A549 (cell line): ENCODE measurements at regions not wholly inside any gene's neighbourhood (a gene's known extent, or its start where the extent isn't known, plus 50 kb on each side); places are given as distances from the start of the nearest gene placed in this dataset.

ENCODE experiments used
- ATAC-seq, 2 experiments: fragments of 200-7000 bp in 1 of 2; fragments of >200 bp in 1 of 2; cut with Nextera tagmentation in 1 of 2; cut with Tn5 transposase in 1 of 2; 3 replicates each; pipeline versions ENCODE4 v1.8.0 to v1.9.1; 2018 to 2020; ENCODE audit warnings: mild to moderate bottlenecking in 1 of 2, moderate library complexity in 1 of 2
- CTCF ChIA-PET: fragments of 300-600 bp; sonication (Branson Sonifier 250); formaldehyde crosslinking; extraction: SDS; loops from one replicate; lab custom pipeline; 2021; ENCODE audit warnings: antibody characterized with exemption, inconsistent platforms; lab: Yijun Ruan, JAX
- POLR2A ChIA-PET: fragments of 350-600 bp; formaldehyde crosslinking; extraction: SDS; loops from one replicate; lab custom pipeline; 2021; ENCODE audit warnings: antibody characterized with exemption, inconsistent platforms; lab: Yijun Ruan, JAX
- DNase-seq, 2 experiments: peaks; one replicate each; pipeline versions ENCODE4 v3.0.0 to v3.0.0-alpha.2; 2011 to 2016; ENCODE audit warnings: low read depth in 1 of 2, low spot score in 1 of 2
- FAIRE-seq: peaks from 2 replicates; lab custom pipeline; 2011; peaks lifted over from hg19 to GRCh38; lab: Jason Lieb, UNC
- H3K27ac ChIP-seq, 2 experiments: fragments of >200 bp; sonication (Bioruptor Twin); formaldehyde crosslinking; 3 replicates each; pipeline ENCODE4 v1.5.1; 2016 to 2017
- H3K4me1 ChIP-seq: fragments of >200 bp; sonication (Bioruptor Twin); formaldehyde crosslinking; 3 replicates; pipeline ENCODE4 v1.6.1; 2016
- H3K4me2 ChIP-seq: fragments of >200 bp; sonication (Bioruptor Twin); formaldehyde crosslinking; 3 replicates; pipeline ENCODE4 v1.6.1; 2016
- H3K4me3 ChIP-seq: fragments of >200 bp; sonication (Bioruptor Twin); formaldehyde crosslinking; 3 replicates; pipeline ENCODE4 v1.5.1; 2016
- H3K9me3 ChIP-seq: fragments of >200 bp; sonication (Bioruptor Twin); formaldehyde crosslinking; 3 replicates; pipeline ENCODE4 v1.6.1; 2016
- CEBPB ChIP-seq, 2 experiments: fragments of >200 bp in 1 of 2; sonication (Bioruptor Twin) in 1 of 2; formaldehyde crosslinking in 1 of 2; IDR thresholded peaks; 2 replicates each; pipeline ENCODE4 v1.6.1; 2012 to 2016
- EHF ChIP-seq: fragments of 250-450 bp; sonication (Bioruptor Pico); IDR thresholded peaks from 2 replicates; pipeline ENCODE4 v1.5.0; 2020; ENCODE audit warnings: mild to moderate bottlenecking
- GATA3 ChIP-seq: IDR thresholded peaks from 2 replicates; pipeline ENCODE4 v1.6.1; 2012; ENCODE audit warnings: borderline replicate concordance
- HDAC2 ChIP-seq: fragments of 200-600 bp; sonication (generic); IDR thresholded peaks from 2 replicates; pipeline ENCODE4 v1.6.1; 2016
- HMGXB4 ChIP-seq: fragments of 250-450 bp; sonication (Bioruptor Pico); IDR thresholded peaks from 2 replicates; pipeline ENCODE4 v1.5.0; 2021; ENCODE audit warnings: mild to moderate bottlenecking, moderate library complexity, borderline replicate concordance
- KDM5A ChIP-seq: fragments of 200-600 bp; sonication (generic); IDR thresholded peaks from 2 replicates; pipeline ENCODE4 v1.6.1; 2016; ENCODE audit warnings: antibody characterized with exemption, mild to moderate bottlenecking
- MAZ ChIP-seq: fragments of 150-350 bp; IDR thresholded peaks from 2 replicates; pipeline ENCODE4 v1.6.1; 2014; ENCODE audit warnings: antibody characterized with exemption, low read depth, low read length, borderline replicate concordance
- NFE2L2 ChIP-seq: fragments of 150-350 bp; conservative IDR thresholded peaks from 2 replicates; pipeline ENCODE4 v1.6.1; 2014; ENCODE audit warnings: low read length
- NPAS2 ChIP-seq: fragments of 250-450 bp; sonication (Bioruptor Pico); IDR thresholded peaks from 2 replicates; pipeline ENCODE4 v1.8.0; 2022; ENCODE audit warnings: mild to moderate bottlenecking, moderate library complexity, borderline replicate concordance
- PHF8 ChIP-seq: fragments of 200-600 bp; sonication (generic); IDR thresholded peaks from 2 replicates; pipeline ENCODE4 v1.6.1; 2016; ENCODE audit warnings: low read depth, mild to moderate bottlenecking, antibody characterized with exemption, moderate library complexity, borderline replicate concordance
- RARB ChIP-seq: fragments of 250-450 bp; sonication (Bioruptor Pico); IDR thresholded peaks from 2 replicates; pipeline ENCODE4 v1.8.0; 2021; ENCODE audit warnings: mild to moderate bottlenecking, moderate library complexity
- SMC3 ChIP-seq: fragments of >200 bp; sonication (Bioruptor Twin); formaldehyde crosslinking; IDR thresholded peaks from 3 replicates; pipeline ENCODE4 v1.6.1; 2018; ENCODE audit warnings: inconsistent platforms
- TP53 ChIP-seq: fragments of 250-450 bp; sonication (Bioruptor Pico); IDR thresholded peaks from 2 replicates; pipeline ENCODE4 v1.5.0; 2021; ENCODE audit warnings: mild to moderate bottlenecking, moderate library complexity
- ZSCAN20 ChIP-seq: fragments of 250-450 bp; sonication (Bioruptor Pico); IDR thresholded peaks from 2 replicates; pipeline ENCODE4 v1.8.0; 2022; ENCODE audit warnings: mild to moderate bottlenecking, moderate library complexity
- WGBS: methylation state at CpG from one replicate; pipeline ENCODE4 v1.1.6; 2017; ENCODE audit errors: missing lambda C conversion rate; 5-methylcytosine and 5-hydroxymethylcytosine counted together
- TF ChIP-seq, protein P1 (sequence below): fragments of 200-600 bp; sonication (generic); IDR thresholded peaks from 2 replicates; pipeline ENCODE4 v1.6.1; 2016; ENCODE audit warnings: antibody characterized with exemption, mild to moderate bottlenecking, moderate library complexity
- TF ChIP-seq, protein P2 (sequence below): fragments of >200 bp; sonication (Bioruptor Twin); formaldehyde crosslinking; IDR thresholded peaks from 3 replicates; pipeline ENCODE4 v1.6.1; 2016
- TF ChIP-seq, protein P3 (sequence below): fragments of >200 bp; sonication (Bioruptor Twin); formaldehyde crosslinking; IDR thresholded peaks from 2 replicates; pipeline ENCODE4 v1.6.1; 2016
- TF ChIP-seq, protein P4 (sequence below): IDR thresholded peaks from 2 replicates; pipeline ENCODE4 v1.6.1; 2012; ENCODE audit warnings: low read depth, borderline replicate concordance

- POLR2A ChIA-PET = no interaction called here
Measured at GRCh38 chr16:6309271-6309670, 1023.4 kb upstream of the RBFOX1 start.

DNA sequence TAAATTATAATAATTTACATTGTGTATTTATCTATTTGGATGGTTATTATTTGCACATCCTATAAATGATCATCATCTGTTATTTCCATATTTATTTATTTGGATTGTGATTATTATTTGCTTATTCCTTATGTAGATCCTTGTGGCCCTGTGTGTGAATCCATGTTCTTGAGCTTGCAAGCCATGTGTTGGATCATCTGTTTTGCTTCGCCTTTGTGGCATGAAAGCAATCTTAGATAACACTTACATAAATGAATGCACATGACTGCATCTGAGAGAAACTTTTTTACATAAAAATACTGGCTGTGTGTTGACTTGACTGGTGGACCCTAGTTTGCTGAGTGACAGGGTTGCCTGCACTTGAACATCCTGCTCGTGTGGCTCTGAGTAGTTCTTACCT is 1024.5 kb upstream of the RBFOX1 start:
- FAIRE-seq = no peak
- CTCF ChIA-PET = no interaction called here

More at GRCh38 chr16:6309271-6309670, 1023.4 kb upstream of the RBFOX1 start:
- CTCF ChIA-PET = no interaction called here
- Histone ChIP-seq H3K27ac (no peak overlapping the region), H3K4me3 (no peak overlapping the region), H3K4me2 (no peak overlapping the region), H3K4me1 (no peaks in the 10 kb centered on the region), H3K9me3 (no peaks in the 10 kb centered on the region)
- ATAC-seq = no peak
- FAIRE-seq = no peak
- no peak for TF ChIP-seq CEBPB (IDR thresholded peaks at IDR 0.05)
- TF ChIP-seq PHF8 = no peak
- no peak for TF ChIP-seq KDM5A
- TF ChIP-seq RARB (CRISPR knock-in tag) = no peak
- TF ChIP-seq NFE2L2 = no peak
- TF ChIP-seq, protein P1, sequence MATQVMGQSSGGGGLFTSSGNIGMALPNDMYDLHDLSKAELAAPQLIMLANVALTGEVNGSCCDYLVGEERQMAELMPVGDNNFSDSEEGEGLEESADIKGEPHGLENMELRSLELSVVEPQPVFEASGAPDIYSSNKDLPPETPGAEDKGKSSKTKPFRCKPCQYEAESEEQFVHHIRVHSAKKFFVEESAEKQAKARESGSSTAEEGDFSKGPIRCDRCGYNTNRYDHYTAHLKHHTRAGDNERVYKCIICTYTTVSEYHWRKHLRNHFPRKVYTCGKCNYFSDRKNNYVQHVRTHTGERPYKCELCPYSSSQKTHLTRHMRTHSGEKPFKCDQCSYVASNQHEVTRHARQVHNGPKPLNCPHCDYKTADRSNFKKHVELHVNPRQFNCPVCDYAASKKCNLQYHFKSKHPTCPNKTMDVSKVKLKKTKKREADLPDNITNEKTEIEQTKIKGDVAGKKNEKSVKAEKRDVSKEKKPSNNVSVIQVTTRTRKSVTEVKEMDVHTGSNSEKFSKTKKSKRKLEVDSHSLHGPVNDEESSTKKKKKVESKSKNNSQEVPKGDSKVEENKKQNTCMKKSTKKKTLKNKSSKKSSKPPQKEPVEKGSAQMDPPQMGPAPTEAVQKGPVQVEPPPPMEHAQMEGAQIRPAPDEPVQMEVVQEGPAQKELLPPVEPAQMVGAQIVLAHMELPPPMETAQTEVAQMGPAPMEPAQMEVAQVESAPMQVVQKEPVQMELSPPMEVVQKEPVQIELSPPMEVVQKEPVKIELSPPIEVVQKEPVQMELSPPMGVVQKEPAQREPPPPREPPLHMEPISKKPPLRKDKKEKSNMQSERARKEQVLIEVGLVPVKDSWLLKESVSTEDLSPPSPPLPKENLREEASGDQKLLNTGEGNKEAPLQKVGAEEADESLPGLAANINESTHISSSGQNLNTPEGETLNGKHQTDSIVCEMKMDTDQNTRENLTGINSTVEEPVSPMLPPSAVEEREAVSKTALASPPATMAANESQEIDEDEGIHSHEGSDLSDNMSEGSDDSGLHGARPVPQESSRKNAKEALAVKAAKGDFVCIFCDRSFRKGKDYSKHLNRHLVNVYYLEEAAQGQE = no peak
- no peak for TF ChIP-seq ZSCAN20 (CRISPR knock-in tag)
- TF ChIP-seq, protein P2, sequence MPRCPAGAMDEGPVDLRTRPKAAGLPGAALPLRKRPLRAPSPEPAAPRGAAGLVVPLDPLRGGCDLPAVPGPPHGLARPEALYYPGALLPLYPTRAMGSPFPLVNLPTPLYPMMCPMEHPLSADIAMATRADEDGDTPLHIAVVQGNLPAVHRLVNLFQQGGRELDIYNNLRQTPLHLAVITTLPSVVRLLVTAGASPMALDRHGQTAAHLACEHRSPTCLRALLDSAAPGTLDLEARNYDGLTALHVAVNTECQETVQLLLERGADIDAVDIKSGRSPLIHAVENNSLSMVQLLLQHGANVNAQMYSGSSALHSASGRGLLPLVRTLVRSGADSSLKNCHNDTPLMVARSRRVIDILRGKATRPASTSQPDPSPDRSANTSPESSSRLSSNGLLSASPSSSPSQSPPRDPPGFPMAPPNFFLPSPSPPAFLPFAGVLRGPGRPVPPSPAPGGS = no peak
- no peak for TF ChIP-seq TP53
- TF ChIP-seq, protein P3, sequence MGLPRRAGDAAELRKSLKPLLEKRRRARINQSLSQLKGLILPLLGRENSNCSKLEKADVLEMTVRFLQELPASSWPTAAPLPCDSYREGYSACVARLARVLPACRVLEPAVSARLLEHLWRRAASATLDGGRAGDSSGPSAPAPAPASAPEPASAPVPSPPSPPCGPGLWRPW = no peak
- no peak for TF ChIP-seq EHF (CRISPR knock-in tag)
- TF ChIP-seq, protein P4, sequence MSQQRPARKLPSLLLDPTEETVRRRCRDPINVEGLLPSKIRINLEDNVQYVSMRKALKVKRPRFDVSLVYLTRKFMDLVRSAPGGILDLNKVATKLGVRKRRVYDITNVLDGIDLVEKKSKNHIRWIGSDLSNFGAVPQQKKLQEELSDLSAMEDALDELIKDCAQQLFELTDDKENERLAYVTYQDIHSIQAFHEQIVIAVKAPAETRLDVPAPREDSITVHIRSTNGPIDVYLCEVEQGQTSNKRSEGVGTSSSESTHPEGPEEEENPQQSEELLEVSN = no peak
- no peak for TF ChIP-seq SMC3
- TF ChIP-seq GATA3 = no peak
- TF ChIP-seq NPAS2 (CRISPR knock-in tag) = no peak
- no peak for TF ChIP-seq HDAC2
- DNase-seq = no peak
- WGBS = 15% methylated on average over 8 of the region's 8 CpGs

More for the DNA sequence above, 1024.5 kb upstream of the RBFOX1 start:
- Histone ChIP-seq H3K27ac (no peak overlapping the region), H3K4me1 (no peaks in the 10 kb centered on the region), H3K4me3 (no peak overlapping the region), H3K4me2 (no peak overlapping the region), H3K9me3 (no peaks in the 10 kb centered on the region)
- TF ChIP-seq HMGXB4 (CRISPR knock-in tag) (no peak), SMC3 (no peak), MAZ (no peak)
- 25% methylated on average over 2 of the region's 2 CpGs for WGBS
- POLR2A ChIA-PET = no interaction called here
- no peak for DNase-seq
- ATAC-seq = no peak
